ENCODE measurements at regions not wholly inside any gene's neighbourhood (a gene's known extent, or its start where the extent isn't known, plus 50 kb on each side); places are given as distances from the start of the nearest gene placed in this dataset.
"Not testable (repeated sequence)": the region's sequence is repeated elsewhere in the genome, so short reads cannot be mapped to it uniquely, and the experiment has no call there.

- Mint-ChIP-seq H3K9me3 (no peaks in the 10 kb centered on the region), H3K27me3 (ENCODE audit: low read depth) (peaks cover 13% of the 10 kb centered on the region), H3K27ac (no peak overlapping the region), H3K4me3 (no peak overlapping the region), H3K36me3 (ENCODE audit: insufficient read depth in 2 of 2) (peaks cover 0 to 2% of the 10 kb centered on the region in 2 donors), H3K4me1 (ENCODE audit: low read depth) (peaks cover 6% of the 10 kb centered on the region)
- ATAC-seq (replicated peaks in 1 of 2) (no peak), DNase-seq (no peak)
Observed at GRCh38 chr20:40948465-40949267, 80.0 kb upstream of the TOP1 start.

- Mint-ChIP-seq H3K4me1 (ENCODE audit: low read depth) (peaks cover 6% of the 10 kb centered on the region), H3K4me3 (no peak overlapping the region), H3K36me3 (ENCODE audit: insufficient read depth in 2 of 2) (peaks cover 0 to 4% of the 10 kb centered on the region in 2 donors), H3K27ac (no peak overlapping the region), H3K27me3 (ENCODE audit: low read depth) (peaks cover 13% of the 10 kb centered on the region), H3K9me3 (peaks cover 3 to 5% of the 10 kb centered on the region in 2 donors)
- ATAC-seq (replicated peaks in 1 of 2) (no peak), DNase-seq (no peak)
Observed at GRCh38 chr20:40949346-40949745, 79.3 kb upstream of the TOP1 start.

- Mint-ChIP-seq H3K27ac (no peak overlapping the region), H3K4me3 (no peak overlapping the region), H3K4me1 (ENCODE audit: low read depth) (no peaks in the 10 kb centered on the region), H3K27me3 (ENCODE audit: low read depth) (no peaks in the 10 kb centered on the region), H3K36me3 (ENCODE audit: insufficient read depth in 2 of 2) (peaks cover 0 to 4% of the 10 kb centered on the region in 2 donors), H3K9me3 (peaks cover 3 to 5% of the 10 kb centered on the region in 2 donors)
- ATAC-seq (replicated peaks in 1 of 2), result no peak
- DNase-seq, result no peak
Observed at GRCh38 chr20:40952136-40952535, 76.5 kb upstream of the TOP1 start.

GRCh38 chr20:40953416-40953815, 75.2 kb upstream of the TOP1 start:
- Mint-ChIP-seq H3K27me3 (ENCODE audit: low read depth) (no peaks in the 10 kb centered on the region), H3K4me3 (no peak overlapping the region), H3K27ac (no peak overlapping the region), H3K4me1 (ENCODE audit: low read depth) (no peaks in the 10 kb centered on the region), H3K9me3 (peaks cover 3 to 5% of the 10 kb centered on the region in 2 donors), H3K36me3 (ENCODE audit: insufficient read depth in 2 of 2) (peaks cover 0 to 4% of the 10 kb centered on the region in 2 donors)
- no peak for DNase-seq
- no peak for ATAC-seq (replicated peaks in 1 of 2)

GRCh38 chr20:40953856-40954255, 74.8 kb upstream of the TOP1 start:
- peaks cover 0 to 4% of the 10 kb centered on the region in 2 donors for H3K36me3 Mint-ChIP-seq (ENCODE audit: insufficient read depth in 2 of 2)
- ATAC-seq (replicated peaks in 1 of 2), result peak; percentile 36 to 89
- no peak overlapping the region for H3K4me3 Mint-ChIP-seq

DNA sequence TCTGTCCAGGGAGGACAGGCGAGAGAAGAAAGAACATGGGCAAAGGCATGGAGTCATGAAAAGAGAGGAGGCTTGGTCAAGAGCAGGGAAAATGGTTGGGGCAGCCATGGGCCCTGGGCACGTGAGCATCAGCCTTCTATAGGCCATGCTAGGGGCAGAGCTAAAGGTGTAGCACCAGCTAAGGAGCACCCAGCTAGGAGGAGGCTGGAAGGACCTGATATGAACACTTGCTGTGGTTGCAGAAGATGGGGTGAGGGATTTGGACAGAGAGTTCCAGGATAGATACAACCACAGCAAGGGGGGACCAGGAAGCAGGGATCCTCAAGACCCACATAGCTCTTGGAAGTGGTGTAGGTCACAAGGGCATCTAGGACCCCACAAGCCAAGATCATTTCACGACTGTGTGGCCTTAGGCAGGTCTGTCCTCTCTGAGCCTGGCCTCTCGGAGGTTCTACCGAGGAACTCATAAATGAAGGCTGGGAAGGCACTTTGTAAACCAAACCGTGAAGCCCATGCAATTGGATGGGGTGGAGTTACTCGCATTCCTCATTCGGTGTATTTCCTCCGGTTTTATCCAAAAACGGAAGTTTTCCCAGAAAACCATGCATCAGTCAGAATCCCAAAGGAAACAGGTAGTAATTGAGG, 74.0 kb upstream of the TOP1 start:
- ATAC-seq (replicated peaks in 1 of 2) (no peak), DNase-seq (no peak)
- H3K9me3 Mint-ChIP-seq, result peaks cover 3 to 5% of the 10 kb centered on the region in 2 donors

More at GRCh38 chr20:40953856-40954255, 74.8 kb upstream of the TOP1 start:
- H3K4me1 Mint-ChIP-seq (ENCODE audit: low read depth), result no peaks in the 10 kb centered on the region
- peak in 1 of 2 donors; percentile 23 for DNase-seq
- no peak overlapping the region for H3K27ac Mint-ChIP-seq
- H3K27me3 Mint-ChIP-seq (ENCODE audit: low read depth), result no peaks in the 10 kb centered on the region
- H3K9me3 Mint-ChIP-seq, result peaks cover 3 to 5% of the 10 kb centered on the region in 2 donors

GRCh38 chr20:40955326-40955725, 73.3 kb upstream of the TOP1 start:
- H3K36me3 Mint-ChIP-seq (ENCODE audit: insufficient read depth in 2 of 2), result peaks cover 0 to 4% of the 10 kb centered on the region in 2 donors
- H3K27ac Mint-ChIP-seq, result no peak overlapping the region
- no peaks in the 10 kb centered on the region for H3K4me1 Mint-ChIP-seq (ENCODE audit: low read depth)
- no peaks in the 10 kb centered on the region for H3K27me3 Mint-ChIP-seq (ENCODE audit: low read depth)
- H3K4me3 Mint-ChIP-seq, result no peak overlapping the region
- ATAC-seq (replicated peaks in 1 of 2), result no peak
- H3K9me3 Mint-ChIP-seq, result peaks cover 3 to 5% of the 10 kb centered on the region in 2 donors
- DNase-seq, result no peak

More for the DNA sequence above, 74.0 kb upstream of the TOP1 start:
- H3K4me1 Mint-ChIP-seq (ENCODE audit: low read depth), result no peaks in the 10 kb centered on the region
- no peaks in the 10 kb centered on the region for H3K27me3 Mint-ChIP-seq (ENCODE audit: low read depth)
- H3K27ac Mint-ChIP-seq, result no peak overlapping the region
- no peak overlapping the region for H3K4me3 Mint-ChIP-seq
- peaks cover 0 to 4% of the 10 kb centered on the region in 2 donors for H3K36me3 Mint-ChIP-seq (ENCODE audit: insufficient read depth in 2 of 2)

DNA sequence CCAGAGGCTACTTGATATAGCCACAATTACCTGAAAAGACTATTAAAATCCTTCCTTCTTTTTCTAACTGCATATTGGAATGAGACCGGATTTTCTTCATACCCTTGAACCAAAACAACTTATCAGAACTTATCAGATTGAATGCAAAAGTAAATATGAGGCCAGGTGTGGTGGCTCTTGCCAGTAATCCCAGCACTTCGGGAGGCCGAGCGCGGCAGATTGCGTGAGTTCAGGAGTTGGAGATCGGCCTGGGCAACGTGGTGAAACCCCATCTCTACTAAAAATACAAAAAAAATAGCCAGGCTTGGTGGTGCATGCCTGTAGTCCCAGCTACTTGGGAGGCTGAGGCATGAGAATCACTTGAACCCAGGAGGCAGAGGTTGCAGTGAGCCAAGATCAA, 72.8 kb upstream of the TOP1 start:
- not testable (repeated sequence) for H3K4me3 Mint-ChIP-seq; H3K36me3 Mint-ChIP-seq (ENCODE audit: insufficient read depth in 2 of 2); H3K9me3 Mint-ChIP-seq; H3K27ac Mint-ChIP-seq; ATAC-seq (replicated peaks in 1 of 2); H3K4me1 Mint-ChIP-seq (ENCODE audit: low read depth); H3K27me3 Mint-ChIP-seq (ENCODE audit: low read depth); DNase-seq

- ATAC-seq (replicated peaks in 1 of 2) (no peak), DNase-seq (no peak)
- Mint-ChIP-seq H3K27ac (no peak overlapping the region), H3K27me3 (ENCODE audit: low read depth) (no peaks in the 10 kb centered on the region), H3K4me1 (ENCODE audit: low read depth) (peaks cover 5% of the 10 kb centered on the region), H3K36me3 (ENCODE audit: insufficient read depth in 2 of 2) (peaks cover 0 to 4% of the 10 kb centered on the region in 2 donors), H3K9me3 (peaks cover 3 to 5% of the 10 kb centered on the region in 2 donors), H3K4me3 (no peak overlapping the region)
Observed at GRCh38 chr20:40956542-40957264, 71.9 kb upstream of the TOP1 start.

- DNase-seq (no peak), ATAC-seq (replicated peaks in 1 of 2) (no peak)
- H3K27ac Mint-ChIP-seq, result no peak overlapping the region
Observed at GRCh38 chr20:40957265-40957760, 71.3 kb upstream of the TOP1 start.

DNA sequence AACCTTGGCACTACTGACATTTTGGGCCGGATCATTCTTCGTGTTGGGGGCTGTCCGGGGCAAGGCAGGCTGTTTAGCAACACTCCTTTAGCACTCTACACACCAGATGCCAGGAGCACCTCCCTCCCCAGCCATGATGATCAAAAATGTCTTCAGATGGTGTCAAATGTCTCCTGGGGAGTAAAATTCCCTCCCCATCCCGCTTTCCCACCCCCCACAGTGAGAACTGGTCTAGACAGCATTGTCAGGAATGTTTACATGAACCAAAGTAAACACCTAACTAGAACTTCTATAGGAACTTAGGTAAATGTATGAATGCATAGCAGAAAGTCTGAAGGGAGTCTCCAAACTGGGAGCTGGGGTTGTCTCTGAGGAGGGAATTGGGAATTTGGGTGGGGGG, 70.0 kb upstream of the TOP1 start:
- H3K9me3 Mint-ChIP-seq, result peaks cover 3 to 5% of the 10 kb centered on the region in 2 donors
- H3K27ac Mint-ChIP-seq, result no peak overlapping the region
- no peak overlapping the region for H3K4me3 Mint-ChIP-seq
- no peak for DNase-seq
- peaks cover 0 to 2% of the 10 kb centered on the region in 2 donors for H3K36me3 Mint-ChIP-seq (ENCODE audit: insufficient read depth in 2 of 2)
- H3K27me3 Mint-ChIP-seq (ENCODE audit: low read depth), result no peaks in the 10 kb centered on the region
- ATAC-seq (replicated peaks in 1 of 2), result no peak
- peaks cover 12% of the 10 kb centered on the region for H3K4me1 Mint-ChIP-seq (ENCODE audit: low read depth)

More at GRCh38 chr20:40957265-40957760, 71.3 kb upstream of the TOP1 start:
- H3K4me3 Mint-ChIP-seq, result no peak overlapping the region
- peaks cover 12% of the 10 kb centered on the region for H3K4me1 Mint-ChIP-seq (ENCODE audit: low read depth)
- peaks cover 3 to 5% of the 10 kb centered on the region in 2 donors for H3K9me3 Mint-ChIP-seq
- peaks cover 0 to 4% of the 10 kb centered on the region in 2 donors for H3K36me3 Mint-ChIP-seq (ENCODE audit: insufficient read depth in 2 of 2)
- no peaks in the 10 kb centered on the region for H3K27me3 Mint-ChIP-seq (ENCODE audit: low read depth)

GRCh38 chr20:40959325-40960092, 69.1 kb upstream of the TOP1 start:
- Mint-ChIP-seq H3K4me1 (ENCODE audit: low read depth) (peaks cover 12% of the 10 kb centered on the region), H3K36me3 (ENCODE audit: insufficient read depth in 2 of 2) (no peaks in the 10 kb centered on the region), H3K27me3 (ENCODE audit: low read depth) (no peaks in the 10 kb centered on the region), H3K27ac (no peak overlapping the region), H3K9me3 (no peaks in the 10 kb centered on the region), H3K4me3 (no peak overlapping the region)
- ATAC-seq (replicated peaks in 1 of 2), result no peak
- no peak for DNase-seq

Measured in activated T-cell treated with anti-CD3 and anti-CD28 coated beads, Interleukin-2, amount 50 U/mL, for 72 hours (primary cell).